Neural cell (in vitro differentiated cells): ENCODE measurements at regions not wholly inside any gene's neighbourhood (a gene's known extent, or its start where the extent isn't known, plus 50 kb on each side); places are given as distances from the start of the nearest gene placed in this dataset.

ENCODE experiments used
- CTCF ChIP-seq: fragments of 450-650 bp; IDR thresholded peaks from 2 replicates; pipeline ENCODE4 v1.5.1; 2014; ENCODE audit warnings: antibody characterized with exemption, mild to moderate bottlenecking, moderate library complexity; ENCODE audit not compliant: poor library complexity, severe bottlenecking
- EZH2 ChIP-seq: fragments of 200-600, 300-800 bp; shearing (Covaris generic), sonication (generic); IDR thresholded peaks from 2 replicates; pipeline ENCODE4 v1.6.1; 2014; ENCODE audit warnings: antibody characterized with exemption, low read length, borderline replicate concordance, mild to moderate bottlenecking; ENCODE audit not compliant: insufficient read depth, poor library complexity, severe bottlenecking
- MXI1 ChIP-seq: fragments of 450-650 bp; conservative IDR thresholded peaks from 2 replicates; pipeline ENCODE4 v1.6.1; 2014; ENCODE audit warnings: antibody characterized with exemption, mild to moderate bottlenecking; ENCODE audit not compliant: poor library complexity, severe bottlenecking
- POLR2AphosphoS5 ChIP-seq: IDR thresholded peaks from 2 replicates; pipeline ENCODE4 v1.6.1; 2012

GRCh38 chr9:119903851-119904250 is 534.6 kb upstream of the BRINP1 start:
- no peak for TF ChIP-seq MXI1
- no peak for TF ChIP-seq POLR2AphosphoS5
- TF ChIP-seq CTCF: no peak
- no peak for TF ChIP-seq EZH2
